Muscle layer of colon (tissue), 2 donors: ENCODE measurements at regions not wholly inside any gene's neighbourhood (a gene's known extent, or its start where the extent isn't known, plus 50 kb on each side); places are given as distances from the start of the nearest gene placed in this dataset.
"Not testable (repeated sequence)": the region's sequence is repeated elsewhere in the genome, so short reads cannot be mapped to it uniquely, and the experiment has no call there.

Experiments
- H3K27ac ChIP-seq: one replicate; pipeline ENCODE4 v1.7.0; 2013; ENCODE audit warnings: low read depth, mild to moderate bottlenecking, low read length, moderate library complexity
- H3K27me3 ChIP-seq, 2 donors: one replicate each; pipeline ENCODE4 v1.7.0; 2013; ENCODE audit warnings: low read length in 2 of 2, mild to moderate bottlenecking in 2 of 2; ENCODE audit not compliant: insufficient read depth in 2 of 2, control insufficient read depth in 1 of 2
- H3K36me3 ChIP-seq: one replicate; pipeline ENCODE4 v1.7.0; 2013; ENCODE audit warnings: mild to moderate bottlenecking, low read length; ENCODE audit not compliant: insufficient read depth
- H3K4me1 ChIP-seq: one replicate; pipeline ENCODE4 v1.7.0; 2013; ENCODE audit warnings: mild to moderate bottlenecking, low read length; ENCODE audit not compliant: insufficient read depth
- H3K4me3 ChIP-seq, 2 donors: one replicate each; pipeline ENCODE4 v1.7.0; 2013; ENCODE audit warnings: low read length in 2 of 2, low read depth in 1 of 2, mild to moderate bottlenecking in 1 of 2, moderate library complexity in 1 of 2
- H3K9ac ChIP-seq: one replicate; pipeline ENCODE4 v1.7.0; 2013; ENCODE audit warnings: low read length
- H3K9me3 ChIP-seq: one replicate; pipeline ENCODE4 v1.7.0; 2013; ENCODE audit warnings: mild to moderate bottlenecking, low read length
- donor health status: abdominal sarcoma.
- donor health status: Adenocarcinoma of cecum.

DNA sequence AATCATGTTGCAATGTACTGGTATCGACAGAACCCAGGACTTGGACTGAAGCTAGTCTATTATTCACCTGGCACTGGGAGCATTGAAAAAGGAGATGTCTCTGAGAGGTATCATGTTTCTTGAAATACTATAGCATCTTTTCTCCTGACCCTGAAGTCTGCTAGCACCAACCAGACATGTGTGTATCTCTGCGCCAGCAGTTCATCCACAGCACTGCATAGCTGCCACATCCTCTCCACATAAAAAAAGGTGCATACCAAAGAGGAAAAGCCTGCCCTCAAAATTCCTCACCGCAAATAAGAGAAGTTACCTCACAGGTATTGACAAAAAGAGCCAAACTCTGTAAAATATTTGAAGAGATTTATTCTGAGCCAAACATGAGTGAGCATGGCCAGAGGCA, 99.5 kb upstream of the PRSS3 start:
- H3K27ac ChIP-seq = no peak overlapping the region

DNA sequence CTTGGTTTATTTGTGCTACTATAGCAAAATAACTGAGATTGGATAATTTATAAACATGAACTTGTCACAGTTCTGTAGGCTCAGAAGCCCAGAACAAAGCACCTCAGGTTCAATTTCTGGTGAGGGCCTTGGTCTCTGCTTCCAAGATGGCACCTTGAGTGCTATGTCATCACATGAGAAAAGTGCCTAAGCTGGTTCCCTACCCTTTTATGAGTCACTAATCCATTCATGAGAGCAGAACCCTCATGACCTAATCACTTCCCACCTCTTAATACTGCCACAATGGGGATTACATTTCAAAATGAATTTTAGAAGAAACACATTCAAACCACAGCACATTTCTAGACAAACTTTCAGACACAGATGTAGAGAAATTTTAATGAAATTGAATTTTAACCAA, 98.2 kb upstream of the PRSS3 start:
- Histone ChIP-seq H3K27me3 (no peaks in the 10 kb centered on the region), H3K36me3 (no peaks in the 10 kb centered on the region), H3K4me1 (no peaks in the 10 kb centered on the region), H3K4me3 (no peak overlapping the region), H3K27ac (no peak overlapping the region), H3K9ac (no peak overlapping the region), H3K9me3 (no peaks in the 10 kb centered on the region)

More for the DNA sequence above, 99.5 kb upstream of the PRSS3 start:
- no peak overlapping the region for H3K4me3 ChIP-seq
- H3K36me3 ChIP-seq = no peaks in the 10 kb centered on the region
- H3K9ac ChIP-seq = no peak overlapping the region
- H3K9me3 ChIP-seq = no peaks in the 10 kb centered on the region
- no peaks in the 10 kb centered on the region for H3K4me1 ChIP-seq
- H3K27me3 ChIP-seq = no peaks in the 10 kb centered on the region

DNA sequence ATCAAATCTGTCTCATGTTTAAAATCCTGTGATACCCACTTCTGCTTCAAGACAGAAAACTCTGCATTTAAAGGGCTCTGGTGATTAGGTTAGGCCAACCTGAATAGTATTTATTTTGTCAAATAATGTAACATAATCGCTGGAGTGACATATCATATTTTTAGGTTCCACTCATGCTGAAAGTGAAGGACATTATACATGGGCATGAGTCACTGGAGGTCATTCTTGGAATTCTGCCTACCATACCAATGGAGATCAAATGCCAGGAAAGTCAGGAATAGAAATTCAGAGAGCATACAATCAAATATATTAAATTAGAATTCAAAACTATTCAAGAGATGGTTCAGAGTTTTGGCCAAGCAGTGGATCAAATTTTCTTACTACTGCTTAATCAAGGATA, 97.1 kb upstream of the PRSS3 start:
- no peaks in the 10 kb centered on the region for H3K4me1 ChIP-seq
- H3K9ac ChIP-seq = no peak overlapping the region
- H3K9me3 ChIP-seq = no peaks in the 10 kb centered on the region
- H3K36me3 ChIP-seq = no peaks in the 10 kb centered on the region
- H3K27me3 ChIP-seq = no peaks in the 10 kb centered on the region
- no peak overlapping the region for H3K27ac ChIP-seq
- H3K4me3 ChIP-seq = no peak overlapping the region

DNA sequence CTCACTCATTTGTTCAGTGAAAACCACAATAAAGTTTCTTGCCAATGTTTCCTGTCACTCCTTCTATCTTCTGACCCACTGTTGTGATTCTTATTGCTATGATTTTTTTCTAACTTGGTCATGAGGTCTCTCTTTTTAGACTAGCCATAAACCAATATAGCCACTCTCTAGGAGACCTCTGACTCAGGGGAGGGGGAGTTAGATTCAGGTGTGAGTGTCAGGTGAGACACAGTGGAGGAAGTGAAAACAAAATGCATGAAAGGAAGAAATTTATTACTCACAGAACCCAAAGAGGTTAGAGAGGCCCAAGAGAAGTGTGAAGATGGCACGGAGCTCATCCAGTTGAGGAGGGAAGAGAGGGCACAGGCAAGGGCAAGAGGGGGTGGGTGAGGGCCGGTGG, 94.4 kb upstream of the PRSS3 start:
- not testable (repeated sequence) for H3K9me3 ChIP-seq

DNA sequence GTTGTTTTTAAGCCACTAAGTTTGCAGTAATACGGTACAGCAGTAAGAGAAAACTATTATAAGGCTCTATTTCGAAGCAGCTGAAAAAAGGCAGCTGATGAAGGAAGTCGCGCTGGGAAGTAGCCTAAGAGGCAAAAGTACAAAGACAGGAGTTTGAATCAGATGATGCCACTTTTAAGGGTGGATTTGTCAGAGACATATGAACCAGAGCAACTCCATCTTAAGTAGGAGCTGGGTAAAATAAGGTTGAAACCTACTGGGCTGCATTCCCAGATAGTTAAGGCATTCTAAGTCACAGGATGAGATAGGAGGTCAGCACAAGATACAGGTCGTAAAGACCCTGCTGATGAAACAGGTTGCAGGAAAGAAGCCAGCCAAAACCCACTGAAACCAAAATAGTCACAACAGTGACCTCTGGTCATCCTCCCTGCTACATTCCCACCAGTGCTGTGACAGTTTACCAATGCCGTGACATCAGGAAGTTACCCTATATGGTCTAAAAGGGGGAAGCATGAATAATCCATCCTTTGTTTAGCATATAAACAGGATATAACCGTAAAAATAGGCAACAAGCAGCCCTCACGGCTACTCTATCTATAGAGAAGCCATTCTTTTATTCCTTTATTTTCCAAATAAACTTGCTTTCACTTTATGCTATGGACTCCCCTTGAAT, 91.8 kb upstream of the PRSS3 start:
- Histone ChIP-seq H3K9ac (no peak overlapping the region), H3K27me3 (no peaks in the 10 kb centered on the region), H3K9me3 (no peaks in the 10 kb centered on the region), H3K36me3 (no peaks in the 10 kb centered on the region), H3K27ac (no peak overlapping the region), H3K4me1 (no peaks in the 10 kb centered on the region), H3K4me3 (no peak overlapping the region)

More for the DNA sequence above, 94.4 kb upstream of the PRSS3 start:
- not testable (repeated sequence) for H3K27me3 ChIP-seq, H3K9ac ChIP-seq, H3K4me1 ChIP-seq, H3K36me3 ChIP-seq, H3K4me3 ChIP-seq, H3K27ac ChIP-seq

DNA sequence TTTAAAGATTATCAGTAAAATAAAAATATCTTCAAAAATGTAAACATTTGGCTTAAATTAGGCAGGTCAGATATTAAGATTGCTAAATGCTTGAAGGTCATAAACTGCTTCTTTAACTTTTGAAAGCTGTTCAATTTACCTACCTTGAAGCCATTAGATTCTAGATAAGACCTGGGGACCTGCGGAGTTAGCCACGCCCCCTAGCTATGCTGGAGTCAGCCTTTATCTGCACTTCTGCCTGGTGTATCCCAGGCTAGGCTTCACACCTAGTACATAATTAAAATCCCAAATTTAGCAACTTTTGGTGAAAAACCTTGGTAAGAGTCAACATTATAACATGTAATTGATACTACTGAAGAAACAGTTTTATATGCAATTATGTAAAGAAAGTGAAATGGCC, 89.9 kb upstream of the PRSS3 start:
- not testable (repeated sequence) for H3K4me1 ChIP-seq, H3K27ac ChIP-seq, H3K36me3 ChIP-seq, H3K4me3 ChIP-seq, H3K9ac ChIP-seq, H3K27me3 ChIP-seq, H3K9me3 ChIP-seq

DNA sequence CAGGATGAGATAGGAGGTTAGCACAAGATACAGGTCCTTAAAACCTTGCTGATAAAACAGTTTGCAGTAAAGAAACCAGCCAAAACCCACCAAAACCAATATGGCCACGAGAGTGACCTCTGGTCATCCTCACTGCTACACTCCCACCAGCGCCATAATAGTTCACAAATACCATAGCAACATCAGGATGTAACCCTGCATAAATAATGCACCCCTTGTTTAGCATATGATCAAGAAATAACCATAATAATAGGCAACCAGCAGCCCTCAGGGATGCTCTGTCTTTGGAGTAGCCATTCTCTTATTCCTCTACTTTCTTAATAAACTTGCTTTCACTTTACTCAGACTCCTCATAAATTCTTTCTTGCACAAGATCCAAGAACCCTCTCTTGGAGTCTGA, 86.9 kb upstream of the PRSS3 start:
- H3K27ac ChIP-seq = no peak overlapping the region
- no peaks in the 10 kb centered on the region for H3K27me3 ChIP-seq
- H3K9ac ChIP-seq = no peak overlapping the region
- H3K4me3 ChIP-seq = no peak overlapping the region
- no peaks in the 10 kb centered on the region for H3K9me3 ChIP-seq
- no peaks in the 10 kb centered on the region for H3K36me3 ChIP-seq
- no peaks in the 10 kb centered on the region for H3K4me1 ChIP-seq

DNA sequence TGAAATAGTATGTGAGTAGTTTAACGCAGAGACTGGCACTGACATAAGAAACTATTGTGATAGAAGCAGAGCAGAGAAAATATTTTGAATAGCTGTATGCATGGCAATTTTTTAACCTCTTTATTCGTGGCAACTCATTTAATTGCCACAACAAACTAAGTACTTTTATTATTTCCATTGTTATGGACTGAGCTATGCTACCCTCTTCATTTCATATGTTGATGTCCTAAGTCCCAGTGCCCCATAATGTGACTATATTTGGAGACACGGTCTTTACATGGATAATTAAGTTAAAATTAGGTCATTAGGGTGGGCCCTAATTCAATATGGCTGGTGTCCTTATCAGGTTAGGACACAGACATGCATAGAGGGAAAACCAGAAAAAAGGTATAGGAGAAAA, 86.1 kb upstream of the PRSS3 start:
- Histone ChIP-seq H3K27ac (no peak overlapping the region), H3K4me1 (no peaks in the 10 kb centered on the region), H3K27me3 (no peaks in the 10 kb centered on the region), H3K9me3 (no peaks in the 10 kb centered on the region), H3K4me3 (no peak overlapping the region), H3K36me3 (no peaks in the 10 kb centered on the region), H3K9ac (no peak overlapping the region)

DNA sequence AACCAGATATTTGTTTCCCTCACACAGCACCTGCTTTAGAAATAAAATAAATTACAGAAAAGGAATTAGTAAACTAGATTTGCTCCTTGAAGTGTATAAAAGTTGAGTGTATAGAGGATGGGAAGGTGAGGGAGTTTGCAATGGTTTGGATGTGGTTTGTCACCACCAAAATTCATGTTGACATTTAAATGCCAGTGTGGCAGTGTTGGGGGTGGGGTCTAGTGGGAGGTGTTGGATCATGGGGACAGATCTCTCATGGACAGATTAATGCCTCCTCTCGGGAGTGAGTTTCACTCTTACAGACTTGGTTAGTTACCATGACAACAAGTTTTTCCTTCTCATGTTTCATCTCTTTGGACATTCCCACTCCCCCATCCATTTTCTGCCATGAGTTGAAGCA, 83.9 kb upstream of the PRSS3 start:
- not testable (repeated sequence) for H3K27ac ChIP-seq, H3K36me3 ChIP-seq, H3K9ac ChIP-seq, H3K4me1 ChIP-seq, H3K9me3 ChIP-seq, H3K27me3 ChIP-seq, H3K4me3 ChIP-seq

DNA sequence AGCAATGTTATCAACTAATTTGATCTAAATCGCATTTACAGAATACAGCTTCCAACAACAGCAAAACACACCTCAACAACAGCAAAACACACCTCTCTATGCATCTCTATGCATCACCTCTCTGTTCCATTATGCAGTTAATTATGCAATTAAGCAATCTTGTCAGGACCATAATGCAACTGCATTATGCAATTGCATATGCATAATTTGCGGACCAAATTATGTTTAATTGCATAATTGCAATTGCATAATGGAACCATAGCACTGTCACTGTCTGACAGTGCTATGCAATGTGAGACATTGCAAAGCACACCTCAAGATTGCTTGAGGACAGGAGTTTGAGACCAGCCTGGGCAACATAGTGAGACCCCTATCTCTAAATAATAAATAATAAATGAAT, 80.4 kb upstream of the PRSS3 start:
- no peaks in the 10 kb centered on the region for H3K4me1 ChIP-seq
- no peaks in the 10 kb centered on the region for H3K9me3 ChIP-seq
- H3K27me3 ChIP-seq = no peaks in the 10 kb centered on the region
- H3K36me3 ChIP-seq = no peaks in the 10 kb centered on the region
- H3K27ac ChIP-seq = no peak overlapping the region
- H3K9ac ChIP-seq = no peak overlapping the region
- H3K4me3 ChIP-seq = no peak overlapping the region

DNA sequence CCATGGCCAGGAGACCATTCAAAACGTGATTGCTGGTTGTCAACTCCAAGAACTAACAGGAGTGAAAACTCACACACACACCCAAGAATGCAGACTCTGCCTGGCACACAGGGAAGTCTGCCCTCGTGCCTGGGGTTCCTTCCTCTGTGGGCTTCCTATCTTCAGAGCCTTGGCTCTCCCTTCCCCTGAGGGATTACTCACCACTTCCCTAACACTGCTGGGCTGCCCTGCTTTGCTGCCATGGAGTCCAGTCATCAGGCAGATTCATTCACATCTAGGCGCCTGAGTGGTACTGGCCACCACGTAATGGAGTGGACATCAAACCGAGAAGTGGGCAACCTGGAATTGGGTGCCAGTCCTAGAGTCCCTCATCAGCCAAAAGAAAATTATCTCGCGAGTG, 76.4 kb upstream of the PRSS3 start:
- H3K36me3 ChIP-seq = no peaks in the 10 kb centered on the region
- no peaks in the 10 kb centered on the region for H3K4me1 ChIP-seq
- H3K9me3 ChIP-seq = no peaks in the 10 kb centered on the region
- H3K27ac ChIP-seq = no peak overlapping the region
- H3K4me3 ChIP-seq = no peak overlapping the region
- H3K9ac ChIP-seq = no peak overlapping the region
- no peaks in the 10 kb centered on the region for H3K27me3 ChIP-seq

DNA sequence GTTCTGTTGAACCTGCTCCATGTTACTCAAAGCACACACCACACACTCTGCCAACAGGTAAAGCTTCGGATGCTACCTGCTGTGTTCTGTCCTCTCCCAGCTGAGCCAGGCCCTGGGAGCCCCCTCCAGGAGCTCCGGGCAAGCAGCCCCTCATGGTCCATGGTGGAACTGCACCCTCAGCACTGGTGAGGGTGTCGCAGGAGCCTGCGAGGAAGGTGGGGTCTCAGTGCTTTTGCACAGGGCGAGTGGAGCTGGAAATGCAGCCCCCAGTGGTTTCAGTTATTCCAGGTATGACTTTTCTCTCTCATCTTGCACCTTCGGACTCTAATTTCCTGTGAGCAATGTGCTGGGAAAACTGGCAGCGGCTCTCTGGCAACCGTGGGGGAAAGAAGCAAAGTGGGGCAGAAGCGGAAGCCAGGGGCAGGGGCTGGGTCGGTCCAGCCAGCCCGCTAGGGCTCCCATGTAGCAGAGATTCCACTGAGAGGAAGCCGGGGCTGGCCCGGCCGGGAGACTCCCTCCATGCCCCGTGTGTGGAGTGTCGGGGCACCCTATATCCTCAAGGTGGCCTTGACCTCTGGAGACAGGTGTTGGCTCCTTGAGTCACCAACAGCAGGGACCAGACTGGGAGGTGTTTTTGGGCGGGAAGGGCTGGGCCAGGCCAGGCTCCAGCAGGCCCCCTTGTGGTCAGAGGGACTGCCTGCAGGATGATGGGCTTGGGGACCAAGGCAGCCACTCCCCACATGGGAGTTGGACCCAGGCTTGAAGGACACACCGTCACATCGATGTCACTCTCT, 75.6 kb upstream of the PRSS3 start:
- no peaks in the 10 kb centered on the region for H3K9me3 ChIP-seq
- H3K4me3 ChIP-seq = no peak overlapping the region
- no peak overlapping the region for H3K27ac ChIP-seq

More for the DNA sequence above, 75.6 kb upstream of the PRSS3 start:
- Histone ChIP-seq H3K36me3 (no peaks in the 10 kb centered on the region), H3K9ac (no peak overlapping the region), H3K27me3 (no peaks in the 10 kb centered on the region), H3K4me1 (no peaks in the 10 kb centered on the region)
